DND-41 (cell line): ENCODE measurements at regions not wholly inside any gene's neighbourhood (a gene's known extent, or its start where the extent isn't known, plus 50 kb on each side); places are given as distances from the start of the nearest gene placed in this dataset.
"Not testable (repeated sequence)": the region's sequence is repeated elsewhere in the genome, so short reads cannot be mapped to it uniquely, and the experiment has no call there.

Experiments used
- ATAC-seq: fragments of 200-7000 bp; cut with Tn5 transposase; 3 replicates; pipeline ENCODE4 v1.9.1; 2021; ENCODE audit warnings: low read depth; ENCODE audit not compliant: insufficient read depth
- DNase-seq: peaks from one replicate; pipeline ENCODE4 v3.0.0-alpha.2; 2020
- H2AFZ ChIP-seq: 2 replicates; pipeline ENCODE4 v1.6.0; 2012; ENCODE audit warnings: low read depth, low read length
- H3K27ac ChIP-seq: 2 replicates; pipeline ENCODE4 v1.5.1; 2012; ENCODE audit warnings: low read length, inconsistent platforms
- H3K27me3 ChIP-seq: fragments of 200-600 bp; sonication (generic); 2 replicates; pipeline ENCODE4 v1.6.0; 2012; ENCODE audit warnings: low read length, mild to moderate bottlenecking, inconsistent platforms; ENCODE audit not compliant: insufficient read depth, poor library complexity
- H3K36me3 ChIP-seq: 2 replicates; pipeline ENCODE4 v1.5.1; 2012; ENCODE audit warnings: low read length, inconsistent platforms; ENCODE audit not compliant: insufficient read depth
- H3K4me1 ChIP-seq: 2 replicates; pipeline ENCODE4 v1.5.1; 2012; ENCODE audit warnings: mild to moderate bottlenecking, low read length; ENCODE audit not compliant: insufficient read depth
- H3K4me2 ChIP-seq: 2 replicates; pipeline ENCODE4 v1.6.0; 2012; ENCODE audit warnings: mild to moderate bottlenecking, moderate library complexity, low read length, inconsistent platforms; ENCODE audit not compliant: insufficient read depth
- H3K4me3 ChIP-seq, 2 experiments: fragments of 200-600 bp in 1 of 2; shearing (Covaris generic) in 1 of 2; 2 replicates each; pipeline ENCODE4 v1.5.1; 2012 to 2016; ENCODE audit warnings: inconsistent platforms in 2 of 2, low read length in 2 of 2, mild to moderate bottlenecking in 2 of 2, low read depth in 1 of 2, moderate library complexity in 1 of 2
- H3K79me2 ChIP-seq: 2 replicates; pipeline ENCODE4 v1.6.0; 2012; ENCODE audit warnings: low read length, inconsistent platforms; ENCODE audit not compliant: insufficient read depth
- H3K9ac ChIP-seq: 2 replicates; pipeline ENCODE4 v1.6.0; 2012; ENCODE audit warnings: low read depth, mild to moderate bottlenecking, inconsistent platforms, low read length, moderate library complexity
- H3K9me3 ChIP-seq: 2 replicates; pipeline ENCODE4 v1.5.1; 2012; ENCODE audit warnings: low read length, moderate library complexity, mild to moderate bottlenecking, inconsistent platforms; ENCODE audit not compliant: insufficient read depth, severe bottlenecking
- H4K20me1 ChIP-seq: 2 replicates; pipeline ENCODE4 v1.6.0; 2012; ENCODE audit warnings: low read length; ENCODE audit not compliant: insufficient read depth
- TF ChIP-seq, protein P1 (sequence below): IDR thresholded peaks from 2 replicates; pipeline ENCODE4 v1.5.1; 2012; ENCODE audit warnings: borderline replicate concordance, low read length, moderate library complexity, mild to moderate bottlenecking; ENCODE audit not compliant: poor library complexity, severe bottlenecking; ENCODE audit errors: extremely low read depth

DNA sequence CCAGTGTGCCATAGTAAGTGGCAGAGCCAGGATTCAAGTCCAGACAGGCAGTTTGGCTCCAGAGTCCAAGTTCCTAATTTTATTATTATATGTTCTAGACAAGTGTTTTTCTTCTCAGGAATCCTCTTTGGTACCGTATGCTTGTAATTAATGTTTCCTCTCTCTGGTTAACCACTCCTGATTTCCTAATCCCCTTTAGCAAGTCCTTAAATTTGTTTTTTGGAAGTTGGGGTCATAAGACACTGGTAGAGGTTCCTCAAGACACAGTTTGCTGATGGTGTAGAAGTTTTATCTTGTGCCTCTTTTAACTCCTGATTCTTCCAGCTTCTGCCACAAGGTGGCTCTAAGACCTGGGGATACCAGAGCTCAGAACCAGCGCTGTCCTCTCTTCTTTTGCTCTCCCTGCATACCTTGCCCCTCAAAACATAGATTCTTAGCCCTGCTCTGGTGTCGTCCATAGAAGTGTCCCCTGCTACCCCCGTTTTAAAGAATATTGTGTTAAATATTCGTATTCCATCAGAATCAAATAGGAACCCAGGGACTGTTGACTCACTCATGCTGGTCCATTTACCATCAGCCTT is 3068.0 kb downstream of the RPIA start:
- H3K4me3 ChIP-seq, H3K36me3 ChIP-seq, H3K27ac ChIP-seq, H3K4me2 ChIP-seq, H3K79me2 ChIP-seq, H3K4me1 ChIP-seq, H2AFZ ChIP-seq, H3K27me3 ChIP-seq, H3K9ac ChIP-seq, ATAC-seq, DNase-seq, H4K20me1 ChIP-seq, H3K9me3 ChIP-seq: not testable (repeated sequence)
- TF ChIP-seq, protein P1, sequence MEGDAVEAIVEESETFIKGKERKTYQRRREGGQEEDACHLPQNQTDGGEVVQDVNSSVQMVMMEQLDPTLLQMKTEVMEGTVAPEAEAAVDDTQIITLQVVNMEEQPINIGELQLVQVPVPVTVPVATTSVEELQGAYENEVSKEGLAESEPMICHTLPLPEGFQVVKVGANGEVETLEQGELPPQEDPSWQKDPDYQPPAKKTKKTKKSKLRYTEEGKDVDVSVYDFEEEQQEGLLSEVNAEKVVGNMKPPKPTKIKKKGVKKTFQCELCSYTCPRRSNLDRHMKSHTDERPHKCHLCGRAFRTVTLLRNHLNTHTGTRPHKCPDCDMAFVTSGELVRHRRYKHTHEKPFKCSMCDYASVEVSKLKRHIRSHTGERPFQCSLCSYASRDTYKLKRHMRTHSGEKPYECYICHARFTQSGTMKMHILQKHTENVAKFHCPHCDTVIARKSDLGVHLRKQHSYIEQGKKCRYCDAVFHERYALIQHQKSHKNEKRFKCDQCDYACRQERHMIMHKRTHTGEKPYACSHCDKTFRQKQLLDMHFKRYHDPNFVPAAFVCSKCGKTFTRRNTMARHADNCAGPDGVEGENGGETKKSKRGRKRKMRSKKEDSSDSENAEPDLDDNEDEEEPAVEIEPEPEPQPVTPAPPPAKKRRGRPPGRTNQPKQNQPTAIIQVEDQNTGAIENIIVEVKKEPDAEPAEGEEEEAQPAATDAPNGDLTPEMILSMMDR = peak; percentile 5

DNA sequence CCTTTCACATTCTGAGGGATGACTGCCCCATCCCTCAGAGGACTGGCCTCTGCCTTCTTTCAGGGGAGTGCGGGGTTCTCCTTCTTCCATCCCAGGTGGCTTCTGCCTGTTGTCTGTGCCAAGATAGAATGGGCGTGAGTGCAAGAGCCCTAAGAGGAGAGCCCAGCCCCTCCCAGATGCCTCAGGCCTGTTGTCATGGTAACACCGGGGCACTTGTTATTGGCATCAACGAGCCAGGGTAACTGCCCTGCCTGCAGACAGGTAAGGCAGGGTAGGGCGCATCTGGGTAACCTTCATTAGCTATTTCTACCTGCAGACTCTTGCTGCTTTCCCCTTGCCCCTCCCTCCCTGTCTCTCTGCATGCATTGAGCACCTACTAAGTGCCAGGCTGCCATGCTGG is 3069.2 kb downstream of the RPIA start:
- not testable (repeated sequence) for DNase-seq, H3K9me3 ChIP-seq, H4K20me1 ChIP-seq, H3K4me3 ChIP-seq, H3K27me3 ChIP-seq, H3K4me1 ChIP-seq, H3K4me2 ChIP-seq, H2AFZ ChIP-seq, H3K36me3 ChIP-seq, ATAC-seq, H3K9ac ChIP-seq, H3K79me2 ChIP-seq, H3K27ac ChIP-seq

DNA sequence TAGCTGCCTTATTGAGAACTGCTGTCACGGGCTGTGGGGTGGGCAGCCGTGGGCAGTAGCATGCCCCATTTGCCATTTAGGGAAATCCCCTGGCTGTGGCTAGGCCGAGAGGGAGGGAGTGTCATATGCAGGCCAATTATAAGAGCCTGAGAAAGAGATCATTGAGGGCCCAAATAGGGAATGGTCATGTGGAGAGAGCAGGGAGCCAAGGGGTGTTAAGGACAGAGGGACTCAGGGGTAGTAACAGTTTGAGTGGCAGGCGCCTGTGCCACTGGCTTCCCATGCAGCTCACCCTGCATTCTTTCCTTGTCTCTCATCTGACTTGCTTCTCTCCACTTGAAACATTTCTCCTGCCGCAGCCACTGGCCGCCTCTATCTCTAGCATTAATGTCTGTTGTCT is 3070.8 kb downstream of the RPIA start:
- not testable (repeated sequence) for DNase-seq

DNA sequence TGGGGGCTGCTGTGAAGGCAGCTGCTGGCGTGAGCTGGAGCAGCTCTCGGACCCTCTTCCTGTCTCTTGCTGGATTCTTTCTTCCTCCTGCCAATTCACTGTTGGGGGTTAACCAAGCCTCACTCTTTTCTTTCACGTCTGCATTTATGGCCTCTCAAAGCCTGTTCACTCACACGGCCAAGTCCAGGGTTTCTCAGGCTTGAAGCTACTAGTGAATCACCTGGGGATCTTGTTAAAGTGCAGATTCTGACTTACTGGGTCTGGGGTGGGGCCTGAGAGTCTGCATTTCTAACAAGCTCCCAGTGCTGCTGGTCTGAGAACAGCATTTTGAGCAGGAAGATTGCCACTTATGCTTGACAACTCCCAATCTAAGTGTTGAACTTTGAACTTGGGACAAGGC is 3072.2 kb downstream of the RPIA start:
- H4K20me1 ChIP-seq, H3K27ac ChIP-seq, H3K4me1 ChIP-seq, H2AFZ ChIP-seq, H3K4me2 ChIP-seq, H3K9ac ChIP-seq, H3K79me2 ChIP-seq, H3K4me3 ChIP-seq, ATAC-seq, DNase-seq, H3K27me3 ChIP-seq, H3K36me3 ChIP-seq, H3K9me3 ChIP-seq: not testable (repeated sequence)

More for the DNA sequence above, 3070.8 kb downstream of the RPIA start:
- not testable (repeated sequence) for H3K27ac ChIP-seq, H3K4me3 ChIP-seq, H3K9me3 ChIP-seq, H4K20me1 ChIP-seq, H3K27me3 ChIP-seq, H3K9ac ChIP-seq, H3K4me1 ChIP-seq, ATAC-seq, H3K79me2 ChIP-seq, H3K4me2 ChIP-seq, H3K36me3 ChIP-seq, H2AFZ ChIP-seq

DNA sequence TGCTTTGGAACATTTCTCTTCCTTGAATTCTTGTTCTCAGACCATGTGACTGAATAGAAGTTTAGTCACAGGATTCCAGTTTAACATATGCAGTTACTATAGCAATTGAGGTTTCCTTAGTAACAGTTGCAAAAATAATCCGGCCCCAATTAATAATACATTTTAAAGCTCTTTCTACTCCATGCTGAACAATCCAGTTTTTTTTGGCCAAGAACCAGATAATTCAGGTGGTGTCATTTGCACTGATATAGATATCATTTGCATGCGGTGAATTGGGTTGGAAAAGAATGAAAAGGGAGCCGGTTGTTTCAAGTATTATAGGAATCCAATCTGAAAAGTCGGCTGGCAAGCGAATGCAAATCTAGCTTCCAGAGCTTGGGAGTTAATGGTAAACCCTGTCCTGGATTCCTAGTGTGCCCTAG is 3073.1 kb downstream of the RPIA start:
- not testable (repeated sequence) for DNase-seq, H3K27me3 ChIP-seq, H3K4me1 ChIP-seq, H3K79me2 ChIP-seq, H4K20me1 ChIP-seq, ATAC-seq, H3K36me3 ChIP-seq, H3K27ac ChIP-seq, H3K4me3 ChIP-seq, H3K9me3 ChIP-seq, H3K4me2 ChIP-seq, H2AFZ ChIP-seq, H3K9ac ChIP-seq

DNA sequence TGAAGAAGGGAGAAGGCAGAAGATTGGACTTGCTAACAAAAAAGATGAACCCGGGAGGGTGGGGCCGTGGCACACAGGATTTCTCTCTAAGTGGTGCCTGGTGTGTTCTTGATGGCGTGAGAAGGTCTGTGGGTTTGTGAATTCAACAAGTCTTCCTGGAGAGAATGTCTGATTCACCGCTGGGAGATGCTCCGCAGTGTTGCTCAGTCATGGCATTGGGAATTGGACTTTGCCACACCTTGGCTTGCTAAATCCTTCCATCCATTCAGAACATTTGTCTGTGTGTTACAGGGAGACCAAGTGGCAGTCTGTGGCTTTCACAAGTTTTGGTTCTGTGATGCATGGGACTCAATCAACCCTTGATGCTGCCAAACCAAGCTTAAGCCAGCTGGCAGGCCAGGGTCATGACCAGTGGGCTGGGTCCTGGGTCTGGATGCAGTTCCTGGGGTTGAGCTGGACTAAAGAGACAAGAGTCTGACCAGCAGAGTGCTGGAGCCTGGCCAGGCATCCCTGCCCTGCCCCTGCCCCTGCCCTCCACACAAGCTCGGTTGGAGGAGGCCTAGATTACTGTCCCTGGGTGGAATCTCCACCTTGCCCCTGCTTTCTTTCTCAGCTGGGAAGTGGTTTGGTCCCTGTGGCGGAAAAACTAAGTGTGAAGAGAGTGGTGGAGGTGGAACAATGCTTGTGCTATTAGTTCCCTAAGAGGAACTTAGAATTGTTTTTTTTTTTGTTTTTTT is 3073.7 kb downstream of the RPIA start:
- H3K9me3 ChIP-seq, H3K79me2 ChIP-seq, H3K9ac ChIP-seq, DNase-seq, H3K27me3 ChIP-seq, H3K4me1 ChIP-seq, H3K4me3 ChIP-seq, H3K36me3 ChIP-seq, H4K20me1 ChIP-seq, H2AFZ ChIP-seq, H3K4me2 ChIP-seq, H3K27ac ChIP-seq, ATAC-seq: not testable (repeated sequence)

DNA sequence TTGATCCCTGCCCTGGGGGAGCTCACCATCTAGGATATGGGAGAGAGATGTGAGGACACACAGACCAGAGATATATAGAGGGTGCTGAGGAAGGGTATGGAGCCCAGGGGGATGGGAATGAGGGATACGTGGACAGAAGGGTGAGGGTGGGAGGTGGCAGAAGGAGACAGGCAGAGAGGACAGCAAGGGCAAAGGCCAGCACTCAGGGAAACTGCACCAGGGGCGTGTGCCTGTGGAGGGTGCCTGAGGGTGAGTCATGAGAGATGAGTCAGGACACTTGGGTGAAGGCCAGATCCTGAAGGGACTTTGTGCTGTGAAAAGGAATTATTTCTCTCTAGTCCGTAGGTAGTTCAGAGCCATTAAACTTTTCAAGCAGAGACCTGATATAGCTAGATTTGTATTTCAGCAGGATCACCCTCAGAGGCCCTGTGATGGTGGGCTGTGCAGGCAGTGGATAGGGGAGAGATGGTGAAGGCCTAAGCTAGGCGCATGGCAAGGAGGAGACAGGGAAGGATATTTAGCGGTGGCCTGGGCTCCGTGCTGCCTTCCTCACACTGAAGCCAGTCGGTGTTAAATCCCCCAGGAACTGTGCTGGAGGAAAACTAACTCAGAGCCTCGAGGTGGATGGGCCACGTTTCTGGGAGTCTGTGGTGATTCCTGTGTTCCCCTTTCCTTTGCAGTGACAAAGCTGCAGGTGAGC is 3075.0 kb downstream of the RPIA start:
- H3K4me2 ChIP-seq, DNase-seq, H3K79me2 ChIP-seq, H3K27ac ChIP-seq, H3K27me3 ChIP-seq, H3K4me1 ChIP-seq, H2AFZ ChIP-seq, ATAC-seq, H4K20me1 ChIP-seq, H3K4me3 ChIP-seq, H3K9me3 ChIP-seq, H3K9ac ChIP-seq, H3K36me3 ChIP-seq: not testable (repeated sequence)
